HepG2 (cell line): ENCODE measurements at regions not wholly inside any gene's neighbourhood (a gene's known extent, or its start where the extent isn't known, plus 50 kb on each side); places are given as distances from the start of the nearest gene placed in this dataset.

Source experiments
- CC2D1A ChIP-seq: sonication (generic); formaldehyde crosslinking; IDR thresholded peaks from 2 replicates; pipeline ENCODE4 v1.8.1; 2023; ENCODE audit warnings: mild to moderate bottlenecking, missing genetic modification reagents
- DMAP1 ChIP-seq: IDR thresholded peaks from 2 replicates; pipeline ENCODE4 v1.6.1; 2016
- FOXK2 ChIP-seq: fragments of 450-650 bp; IDR thresholded peaks from 2 replicates; pipeline ENCODE4 v1.6.1; 2016
- FOXO1 ChIP-seq: sonication (generic); formaldehyde crosslinking; IDR thresholded peaks from 2 replicates; pipeline ENCODE4 v1.4.0; 2020; ENCODE audit warnings: missing genetic modification reagents
- HMGXB4 ChIP-seq, 2 experiments: sonication (generic) in 1 of 2; formaldehyde crosslinking in 1 of 2; IDR thresholded peaks; 2 replicates each; pipeline versions ENCODE4 v1.4.0 to v1.6.1; 2018 to 2020; ENCODE audit warnings: missing genetic modification reagents in 2 of 2, borderline replicate concordance in 1 of 2, low read depth in 1 of 2, mild to moderate bottlenecking in 1 of 2, missing biosample characterization in 1 of 2
- HOXA9 ChIP-seq: sonication (generic); formaldehyde crosslinking; IDR thresholded peaks from 2 replicates; pipeline ENCODE4 v1.8.1; 2022; ENCODE audit warnings: missing genetic modification reagents, mild to moderate bottlenecking, moderate library complexity, borderline replicate concordance
- KAT2B ChIP-seq: fragments of 150-350 bp; IDR thresholded peaks from 2 replicates; pipeline ENCODE4 v1.6.1; 2014; ENCODE audit warnings: low read depth, low read length, borderline replicate concordance
- KDM1A ChIP-seq: IDR thresholded peaks from 2 replicates; pipeline ENCODE4 v1.6.1; 2016; ENCODE audit warnings: missing compliant biosample characterization
- KMT2A ChIP-seq: sonication (generic); formaldehyde crosslinking; IDR thresholded peaks from 2 replicates; pipeline ENCODE4 v1.4.0; 2020; ENCODE audit warnings: missing genetic modification reagents
- POGZ ChIP-seq: sonication (generic); formaldehyde crosslinking; IDR thresholded peaks from 2 replicates; pipeline ENCODE4 v1.4.0; 2020; ENCODE audit warnings: mild to moderate bottlenecking, missing genetic modification reagents
- RBAK ChIP-seq: sonication (generic); formaldehyde crosslinking; IDR thresholded peaks from 2 replicates; pipeline ENCODE4 v1.5.1; 2020; ENCODE audit warnings: mild to moderate bottlenecking, missing genetic modification reagents
- SMYD3 ChIP-seq: sonication (generic); formaldehyde crosslinking; IDR thresholded peaks from 2 replicates; pipeline ENCODE4 v1.8.1; 2023; ENCODE audit warnings: mild to moderate bottlenecking, missing genetic modification reagents
- SOX5 ChIP-seq: IDR thresholded peaks from 2 replicates; pipeline ENCODE4 v1.6.1; 2016; ENCODE audit warnings: borderline replicate concordance
- TSC22D2 ChIP-seq: sonication (generic); formaldehyde crosslinking; IDR thresholded peaks from 2 replicates; pipeline ENCODE4 v1.5.1; 2020; ENCODE audit warnings: missing genetic modification reagents, mild to moderate bottlenecking, borderline replicate concordance
- ZMYM4 ChIP-seq: sonication (generic); formaldehyde crosslinking; IDR thresholded peaks from 2 replicates; pipeline ENCODE4 v1.8.1; 2023; ENCODE audit warnings: mild to moderate bottlenecking, missing genetic modification reagents
- ZNF362 ChIP-seq: sonication (generic); formaldehyde crosslinking; IDR thresholded peaks from 2 replicates; pipeline ENCODE4 v1.4.0; 2020; ENCODE audit warnings: missing genetic modification reagents, mild to moderate bottlenecking, borderline replicate concordance
- ZNF441 ChIP-seq: sonication (generic); formaldehyde crosslinking; IDR thresholded peaks from 2 replicates; pipeline ENCODE4 v1.7.0; 2021; ENCODE audit warnings: missing genetic modification reagents, borderline replicate concordance
- ZNF563 ChIP-seq: sonication (generic); formaldehyde crosslinking; IDR thresholded peaks from 2 replicates; pipeline ENCODE4 v1.8.0; 2022; ENCODE audit warnings: mild to moderate bottlenecking, moderate library complexity, missing genetic modification reagents
- ZNF652 ChIP-seq: IDR thresholded peaks from 2 replicates; pipeline ENCODE4 v1.6.1; 2016; ENCODE audit warnings: low read depth, borderline replicate concordance
- ZNF672 ChIP-seq: sonication (generic); formaldehyde crosslinking; IDR thresholded peaks from 2 replicates; pipeline ENCODE4 v1.8.1; 2022; ENCODE audit warnings: missing genetic modification reagents
- ZNF737 ChIP-seq: sonication (generic); formaldehyde crosslinking; IDR thresholded peaks from 2 replicates; pipeline ENCODE4 v1.5.0; 2020; ENCODE audit warnings: missing genetic modification reagents, mild to moderate bottlenecking, borderline replicate concordance
- TF ChIP-seq, protein P1 (sequence below): sonication (generic); formaldehyde crosslinking; IDR thresholded peaks from 2 replicates; pipeline ENCODE4 v1.5.0; 2020; ENCODE audit warnings: missing genetic modification reagents
- TF ChIP-seq, protein P2 (sequence below): sonication (generic); formaldehyde crosslinking; IDR thresholded peaks from 2 replicates; pipeline ENCODE4 v1.4.0; 2020; ENCODE audit warnings: missing genetic modification reagents

DNA sequence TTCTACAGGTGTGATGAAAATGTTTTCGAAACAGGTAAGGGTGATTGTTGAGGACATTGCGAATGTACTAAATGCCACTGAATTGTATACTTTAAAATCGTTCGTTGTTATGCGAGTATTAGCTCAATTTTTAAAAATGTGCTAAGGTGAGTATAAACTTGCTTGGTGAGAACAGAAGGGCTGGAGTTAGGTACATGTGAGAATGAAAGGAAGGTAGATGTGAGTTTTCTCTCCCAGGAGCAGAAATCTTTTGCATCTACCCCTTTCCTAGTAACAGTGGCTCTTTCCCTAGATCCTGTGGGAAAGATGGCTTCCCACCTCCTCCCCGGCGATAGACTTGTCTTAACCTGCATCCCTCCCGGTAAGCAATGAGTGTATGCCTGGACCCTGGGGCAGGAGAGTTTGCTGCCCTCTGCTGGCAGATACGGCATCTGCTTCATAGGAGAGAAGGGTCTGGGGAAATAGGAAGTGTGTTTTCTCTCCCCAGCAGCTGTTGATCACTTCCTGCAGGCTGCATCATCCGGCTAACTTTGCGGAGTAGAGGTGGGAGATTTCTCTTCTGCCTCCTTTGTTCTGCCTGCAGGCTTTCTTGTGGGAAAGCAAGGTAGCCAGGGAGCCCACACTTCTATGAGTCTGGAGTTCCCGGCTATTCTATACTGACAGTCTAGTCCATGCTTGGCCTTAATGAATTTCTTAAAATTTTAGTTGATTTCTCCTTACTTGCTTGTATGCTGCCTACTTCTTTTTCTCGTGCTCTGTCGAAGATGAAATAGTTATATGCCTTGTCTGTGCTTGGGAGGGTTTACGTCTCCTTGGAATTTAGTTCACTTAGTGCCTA lies 373.3 kb upstream of the SEMA6A start (continued):
- TF ChIP-seq FOXO1 (CRISPR knock-in tag) (0 out of 2 replicates have a peak, but pooled peaks have one; percentile 32), ZNF441 (CRISPR knock-in tag) (no peak), KAT2B (no peak), ZNF737 (CRISPR knock-in tag) (no peak), KMT2A (CRISPR knock-in tag) (no peak), DMAP1 (CRISPR knock-in tag) (no peak), SOX5 (CRISPR knock-in tag) (peak; percentile 47; the same call in 1 of the 2 replicates), ZNF652 (CRISPR knock-in tag) (peak; percentile 74; the same call in 1 of the 2 replicates), HMGXB4 (CRISPR knock-in tag; IDR thresholded peaks at IDR 0.05; ENCODE audit: borderline replicate concordance in 1 of 2, low read depth in 1 of 2) (peak in 1 of 2 experiments; percentile 61; a peak in 1 of 4 replicates), FOXK2 (no peak), RBAK (no peak), ZNF362 (peak; percentile 33; the same call in 1 of the 2 replicates), CC2D1A (CRISPR knock-in tag) (no peak), SMYD3 (CRISPR knock-in tag) (no peak), HOXA9 (CRISPR knock-in tag) (no peak), TSC22D2 (CRISPR knock-in tag) (no peak), ZMYM4 (CRISPR knock-in tag) (peak; percentile 87), KDM1A (CRISPR knock-in tag) (0 out of 2 replicates have a peak, but pooled peaks have one; percentile 43), ZNF563 (CRISPR knock-in tag) (no peak), ZNF672 (CRISPR knock-in tag) (no peak), POGZ (peak; percentile 73)
- TF ChIP-seq, protein P1, sequence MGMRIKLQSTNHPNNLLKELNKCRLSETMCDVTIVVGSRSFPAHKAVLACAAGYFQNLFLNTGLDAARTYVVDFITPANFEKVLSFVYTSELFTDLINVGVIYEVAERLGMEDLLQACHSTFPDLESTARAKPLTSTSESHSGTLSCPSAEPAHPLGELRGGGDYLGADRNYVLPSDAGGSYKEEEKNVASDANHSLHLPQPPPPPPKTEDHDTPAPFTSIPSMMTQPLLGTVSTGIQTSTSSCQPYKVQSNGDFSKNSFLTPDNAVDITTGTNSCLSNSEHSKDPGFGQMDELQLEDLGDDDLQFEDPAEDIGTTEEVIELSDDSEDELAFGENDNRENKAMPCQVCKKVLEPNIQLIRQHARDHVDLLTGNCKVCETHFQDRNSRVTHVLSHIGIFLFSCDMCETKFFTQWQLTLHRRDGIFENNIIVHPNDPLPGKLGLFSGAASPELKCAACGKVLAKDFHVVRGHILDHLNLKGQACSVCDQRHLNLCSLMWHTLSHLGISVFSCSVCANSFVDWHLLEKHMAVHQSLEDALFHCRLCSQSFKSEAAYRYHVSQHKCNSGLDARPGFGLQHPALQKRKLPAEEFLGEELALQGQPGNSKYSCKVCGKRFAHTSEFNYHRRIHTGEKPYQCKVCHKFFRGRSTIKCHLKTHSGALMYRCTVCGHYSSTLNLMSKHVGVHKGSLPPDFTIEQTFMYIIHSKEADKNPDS (CRISPR knock-in tag), result no peak
- TF ChIP-seq, protein P2, sequence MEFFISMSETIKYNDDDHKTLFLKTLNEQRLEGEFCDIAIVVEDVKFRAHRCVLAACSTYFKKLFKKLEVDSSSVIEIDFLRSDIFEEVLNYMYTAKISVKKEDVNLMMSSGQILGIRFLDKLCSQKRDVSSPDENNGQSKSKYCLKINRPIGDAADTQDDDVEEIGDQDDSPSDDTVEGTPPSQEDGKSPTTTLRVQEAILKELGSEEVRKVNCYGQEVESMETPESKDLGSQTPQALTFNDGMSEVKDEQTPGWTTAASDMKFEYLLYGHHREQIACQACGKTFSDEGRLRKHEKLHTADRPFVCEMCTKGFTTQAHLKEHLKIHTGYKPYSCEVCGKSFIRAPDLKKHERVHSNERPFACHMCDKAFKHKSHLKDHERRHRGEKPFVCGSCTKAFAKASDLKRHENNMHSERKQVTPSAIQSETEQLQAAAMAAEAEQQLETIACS (CRISPR knock-in tag), result no peak
